GM12878 (cell line): ENCODE measurements at regions not wholly inside any gene's neighbourhood (a gene's known extent, or its start where the extent isn't known, plus 50 kb on each side); places are given as distances from the start of the nearest gene placed in this dataset.

Source experiments
- ATAC-seq: fragments of 200-7000 bp; cut with Tn5 transposase; 3 replicates; pipeline ENCODE4 v1.9.1; 2020; ENCODE audit warnings: mild to moderate bottlenecking, moderate library complexity
- BruUV-seq: library from RNA; stranded (reverse); fragments of 400-500 nt; replicated peaks from 2 replicates; lab custom pipeline; 2021; lab: Mats Ljungman, UMichigan
- CTCF ChIA-PET: fragments of 300-600 bp; sonication (Branson Sonifier 250); formaldehyde crosslinking; extraction: SDS; loops from one replicate; lab custom pipeline; 2021; ENCODE audit warnings: inconsistent platforms; lab: Yijun Ruan, JAX
- POLR2A ChIA-PET: fragments of 350-600 bp; formaldehyde crosslinking; extraction: SDS; loops from one replicate; lab custom pipeline; 2021; ENCODE audit warnings: inconsistent platforms; lab: Charles Lee
- RAD21 ChIA-PET: fragments of 300-600 bp; sonication (Branson Sonifier 250); formaldehyde crosslinking; loops from one replicate; lab custom pipeline; 2023; ENCODE audit warnings: antibody characterized with exemption; ENCODE audit not compliant: unreplicated experiment; lab: Charles Lee
- SMC1A ChIA-PET: fragments of 300-600 bp; sonication (Branson Sonifier 250); formaldehyde crosslinking; loops from one replicate; lab custom pipeline; 2023; ENCODE audit not compliant: unreplicated experiment, uncharacterized antibody; lab: Charles Lee
- DNase-seq: peaks from one replicate; pipeline ENCODE4 v3.0.0-alpha.2; 2011; ENCODE audit warnings: low read depth, low spot score
- FAIRE-seq: peaks from 3 replicates; lab custom pipeline; 2011; peaks lifted over from hg19 to GRCh38; lab: Jason Lieb, UNC
- H2AFZ ChIP-seq: 2 replicates; pipeline ENCODE4 v1.6.0; 2011; ENCODE audit warnings: low read depth, low read length, control low read depth; ENCODE audit not compliant: control insufficient read depth
- H3K27ac ChIP-seq: 2 replicates; pipeline ENCODE4 v1.5.1; 2011; ENCODE audit warnings: control low read depth; ENCODE audit not compliant: control insufficient read depth, insufficient read depth
- H3K27me3 ChIP-seq, 2 experiments: replicated peaks in 1 of 2; 2 replicates each; pipeline versions ENCODE4 v1.6.0 to v1.6.1; 2011; ENCODE audit warnings: low read length in 1 of 2; ENCODE audit not compliant: control insufficient read depth in 2 of 2, insufficient read depth in 2 of 2
- H3K36me3 ChIP-seq, 2 experiments: 2 replicates each; pipeline ENCODE4 v1.5.1; 2011; ENCODE audit warnings: low read length in 1 of 2; ENCODE audit not compliant: control insufficient read depth in 2 of 2, insufficient read depth in 2 of 2
- H3K4me1 ChIP-seq: 2 replicates; pipeline ENCODE4 v1.6.1; 2011; ENCODE audit warnings: mild to moderate bottlenecking, low read length, moderate library complexity, mixed read lengths; ENCODE audit not compliant: control insufficient read depth, insufficient read depth
- H3K4me2 ChIP-seq: 2 replicates; pipeline ENCODE4 v1.6.0; 2011; ENCODE audit warnings: control low read depth; ENCODE audit not compliant: control insufficient read depth, insufficient read depth
- H3K4me3 ChIP-seq: fragments of 200-600 bp; sonication (generic); 2 replicates; pipeline ENCODE4 v1.5.1; 2016
- H3K79me2 ChIP-seq: 2 replicates; pipeline ENCODE4 v1.6.0; 2011; ENCODE audit warnings: low read length; ENCODE audit not compliant: control insufficient read depth, insufficient read depth
- H3K9ac ChIP-seq: 2 replicates; pipeline ENCODE4 v1.8.0; 2011; ENCODE audit warnings: low read length, control low read depth, mixed read lengths; ENCODE audit not compliant: control insufficient read depth, insufficient read depth
- H3K9me3 ChIP-seq: replicated peaks from 3 replicates; pipeline ENCODE4 v1.5.1; 2011; ENCODE audit warnings: mild to moderate bottlenecking, low read length; ENCODE audit not compliant: control insufficient read depth, insufficient read depth
- H4K20me1 ChIP-seq: 2 replicates; pipeline ENCODE4 v1.6.0; 2011; ENCODE audit not compliant: control insufficient read depth, insufficient read depth
- ASH2L ChIP-seq: fragments of 300-600, 200-600 bp; sonication (generic); IDR thresholded peaks from 2 replicates; pipeline ENCODE4 v1.6.1; 2017; ENCODE audit warnings: low read depth, mild to moderate bottlenecking, borderline replicate concordance
- DPF2 ChIP-seq: fragments of 450-650 bp; IDR thresholded peaks from 2 replicates; pipeline ENCODE4 v1.6.1; 2017; ENCODE audit warnings: mild to moderate bottlenecking
- EGR1 ChIP-seq, 2 experiments: IDR thresholded peaks; 1 replicate in 1 of 2; 2 replicates in 1 of 2; pipeline ENCODE4 v1.6.1; 2011 to 2012; ENCODE audit warnings: low read depth in 2 of 2, low read length in 2 of 2, borderline replicate concordance in 1 of 2, mild to moderate bottlenecking in 1 of 2, moderate library complexity in 1 of 2
- LARP7 ChIP-seq: fragments of 450-650 bp; IDR thresholded peaks from 2 replicates; pipeline ENCODE4 v1.6.1; 2017; ENCODE audit warnings: mild to moderate bottlenecking
- NBN ChIP-seq: fragments of 450-650 bp; IDR thresholded peaks from 2 replicates; pipeline ENCODE4 v1.6.1; 2016
- PKNOX1 ChIP-seq: fragments of 450-650 bp; IDR thresholded peaks from 2 replicates; pipeline ENCODE4 v1.6.1; 2016; ENCODE audit warnings: mild to moderate bottlenecking
- PRDM15 ChIP-seq: fragments of 450-650 bp; formaldehyde crosslinking; IDR thresholded peaks from 2 replicates; pipeline ENCODE4 v1.4.0; 2020; ENCODE audit warnings: mild to moderate bottlenecking, moderate library complexity
- RCOR1 ChIP-seq: conservative IDR thresholded peaks from 2 replicates; pipeline ENCODE4 v1.6.1; 2012; ENCODE audit warnings: low read depth, low read length, improper control_type of control experiment
- RELB ChIP-seq: fragments of 450-650 bp; IDR thresholded peaks from 2 replicates; pipeline ENCODE4 v1.6.1; 2017; ENCODE audit warnings: low read depth, mild to moderate bottlenecking, moderate library complexity
- ZBTB33 ChIP-seq: fragments of 450-650 bp; IDR thresholded peaks from 2 replicates; pipeline ENCODE4 v1.6.1; 2017; ENCODE audit warnings: mild to moderate bottlenecking
- ZNF24 ChIP-seq: fragments of 450-650 bp; IDR thresholded peaks from 2 replicates; pipeline ENCODE4 v1.6.1; 2017; ENCODE audit warnings: antibody characterized with exemption, mild to moderate bottlenecking
- WGBS: methylation state at CpG from one replicate; pipeline ENCODE4 v1.1.6; 2016; ENCODE audit warnings: low lambda C conversion rate; ENCODE audit not compliant: insufficient replicate concordance, insufficient coverage; ENCODE audit errors: missing lambda C conversion rate; 5-methylcytosine and 5-hydroxymethylcytosine counted together
- in situ Hi-C: fragments of 300-500 bp; cut with MboI; formaldehyde crosslinking; loops from 9 replicates; pipeline ENCODE4 v1.14.3; 2018; ENCODE audit warnings: mixed read lengths
- intact Hi-C: fragments of 100-400 bp; cut with micrococcal nuclease; formaldehyde crosslinking; loops from one replicate; pipeline ENCODE4 v1.14.2; 2022; ENCODE audit not compliant: unreplicated experiment

GRCh38 chr9:25948182-25948581 lies 269.9 kb upstream of the TUSC1 start (continued):
- TF ChIP-seq PRDM15 (CRISPR knock-in tag) (no peak), ASH2L (no peak)

GRCh38 chr9:25939126-25939525 lies 260.9 kb upstream of the TUSC1 start:
- Histone ChIP-seq H3K9me3 (no peaks in the 10 kb centered on the region), H2AFZ (no peak overlapping the region), H3K4me1 (no peaks in the 10 kb centered on the region), H3K27ac (no peak overlapping the region), H4K20me1 (no peaks in the 10 kb centered on the region), H3K9ac (no peak overlapping the region), H3K4me3 (no peak overlapping the region), H3K27me3 (no peaks in the 10 kb centered on the region), H3K36me3 (no peaks in the 10 kb centered on the region), H3K79me2 (no peaks in the 10 kb centered on the region), H3K4me2 (no peak overlapping the region)
- ChIA-PET POLR2A (no interaction called here), RAD21 (no interaction called here), SMC1A (no interaction called here), CTCF (no interaction called here)
- ATAC-seq (no peak), DNase-seq (no peak), FAIRE-seq (no peak)
- in situ Hi-C loops (no loop called here), intact Hi-C loops (no loop called here)
- 31% methylated on average over 1 of the region's 1 CpG for WGBS
- BruUV-seq, result no TSS peak
- TF ChIP-seq PKNOX1 (no peak), RCOR1 (no peak), ZNF24 (no peak), EGR1 (IDR thresholded peaks at IDR 0.05; ENCODE audit: borderline replicate concordance in 1 of 2, low read depth in 2 of 2, low read length in 2 of 2) (no peak), NBN (no peak), LARP7 (no peak), ZBTB33 (no peak), DPF2 (no peak), RELB (no peak)
- TF ChIP-seq, all 136 proteins: peak for 0
